ENCODE measurements at regions not wholly inside any gene's neighbourhood (a gene's known extent, or its start where the extent isn't known, plus 50 kb on each side); places are given as distances from the start of the nearest gene placed in this dataset.

- TF ChIP-seq EZH2 (IDR thresholded peaks at IDR 0.05; ENCODE audit: insufficient read depth, poor library complexity, severe bottlenecking) (no peak), EZH2phosphoT487 (IDR thresholded peaks at IDR 0.05; ENCODE audit: insufficient read depth, low read depth) (no peak)
Observed at GRCh38 chr7:24029068-24029467, 254.9 kb upstream of the NPY start.
